Kidney (tissue), 13 donors: ENCODE measurements at regions not wholly inside any gene's neighbourhood (a gene's known extent, or its start where the extent isn't known, plus 50 kb on each side); places are given as distances from the start of the nearest gene placed in this dataset.

ENCODE experiments used
- DNase-seq, 5 donors: peaks; one replicate each; pipeline ENCODE4 v3.0.0-alpha.2; 2013 to 2020
- FAIRE-seq: peaks from 2 replicates; lab custom pipeline; 2012; peaks lifted over from hg19 to GRCh38; lab: Jason Lieb, UNC
- H3K27ac ChIP-seq, 2 donors: one replicate each; pipeline ENCODE4 v1.7.0; 2013; ENCODE audit warnings: low read depth in 2 of 2, low read length in 2 of 2, inconsistent platforms in 1 of 2
- H3K27me3 ChIP-seq: one replicate; pipeline ENCODE4 v1.7.1; 2013; ENCODE audit warnings: low read length, inconsistent platforms; ENCODE audit not compliant: control insufficient read depth, insufficient read depth
- H3K36me3 ChIP-seq, 3 donors: one replicate each; pipeline versions ENCODE4 v1.7.0 to v1.7.1; 2013; ENCODE audit warnings: low read length in 3 of 3, control low read depth in 1 of 3, inconsistent platforms in 1 of 3; ENCODE audit not compliant: insufficient read depth in 3 of 3, control insufficient read depth in 2 of 3
- H3K4me1 ChIP-seq, 3 donors: one replicate each; pipeline versions ENCODE4 v1.7.0 to v1.7.1; 2013; ENCODE audit warnings: low read length in 3 of 3, inconsistent platforms in 1 of 3, low read depth in 1 of 3; ENCODE audit not compliant: control insufficient read depth in 2 of 3, insufficient read depth in 2 of 3
- H3K4me3 ChIP-seq, 3 donors: one replicate each; pipeline versions ENCODE4 v1.7.0 to v1.8.1; 2013; ENCODE audit warnings: low read length in 3 of 3, control low read depth in 1 of 3, inconsistent platforms in 1 of 3
- H3K9ac ChIP-seq, 3 donors: one replicate each; pipeline versions ENCODE4 v1.7.0 to v1.7.1; 2013; ENCODE audit warnings: low read length in 3 of 3, control low read depth in 1 of 3, inconsistent platforms in 1 of 3
- H3K9me3 ChIP-seq, 3 donors: one replicate each; pipeline versions ENCODE4 v1.7.0 to v1.7.1; 2013; ENCODE audit warnings: low read length in 3 of 3, control low read depth in 1 of 3, inconsistent platforms in 1 of 3; ENCODE audit not compliant: control insufficient read depth in 2 of 3, insufficient read depth in 1 of 3
- CTCF ChIP-seq: IDR thresholded peaks from 3 replicates; pipeline ENCODE4 v1.5.1; 2012; ENCODE audit warnings: mild to moderate bottlenecking, moderate library complexity, borderline replicate concordance; ENCODE audit not compliant: insufficient read depth; ENCODE audit errors: extremely low read depth
- intact Hi-C: fragments of 100-400 bp; cut with DNase I; formaldehyde crosslinking; loops from one replicate; pipeline ENCODE4 v1.11.1; 2022
- donor health status: control.
- donor health status: control.
- donor health status: control.
- donor health status: control.
- donor health status: control.
- donor health status: DM: yes; HTN: yes; CAD: no.
- donor health status: Normal renal cell carcinoma (clear cell type).

- peaks cover 0 to 4% (median 0%) of the 10 kb centered on the region in 3 donors for H3K4me1 ChIP-seq
- intact Hi-C loops, result no loop called here
- TF ChIP-seq CTCF, result no peak
- no peaks in the 10 kb centered on the region for H3K9me3 ChIP-seq
- H3K27me3 ChIP-seq, result no peaks in the 10 kb centered on the region
- no peak overlapping the region for H3K27ac ChIP-seq
- no peaks in the 10 kb centered on the region for H3K36me3 ChIP-seq
- H3K9ac ChIP-seq, result no peak overlapping the region
- H3K4me3 ChIP-seq, result no peak overlapping the region
- DNase-seq (peak in 2 of 5 donors; percentile 4 to 50), FAIRE-seq (no peak)
Observed at GRCh38 chr13:31896427-31896826, 135.1 kb upstream of the FRY start.

- H3K9ac ChIP-seq, result no peak overlapping the region
- FAIRE-seq, result no peak
- no peak for TF ChIP-seq CTCF
- no peaks in the 10 kb centered on the region for H3K36me3 ChIP-seq
- no peaks in the 10 kb centered on the region for H3K9me3 ChIP-seq
- H3K4me1 ChIP-seq, result no peaks in the 10 kb centered on the region
- H3K4me3 ChIP-seq, result no peak overlapping the region
- H3K27ac ChIP-seq, result no peak overlapping the region
- H3K27me3 ChIP-seq, result no peaks in the 10 kb centered on the region
- DNase-seq, result no peak
- intact Hi-C loops, result no loop called here
Observed at GRCh38 chr13:31898378-31899071, 133.0 kb upstream of the FRY start.

- DNase-seq (no peak), FAIRE-seq (no peak)
- intact Hi-C loops, result no loop called here
Observed at GRCh38 chr13:31901985-31902384, 129.6 kb upstream of the FRY start.

More at GRCh38 chr13:31901985-31902384, 129.6 kb upstream of the FRY start:
- no peak overlapping the region for H3K9ac ChIP-seq
- no peaks in the 10 kb centered on the region for H3K27me3 ChIP-seq
- H3K27ac ChIP-seq, result no peak overlapping the region
- no peaks in the 10 kb centered on the region for H3K36me3 ChIP-seq
- H3K4me3 ChIP-seq, result no peak overlapping the region
- no peak for TF ChIP-seq CTCF
- no peaks in the 10 kb centered on the region for H3K4me1 ChIP-seq
- H3K9me3 ChIP-seq, result no peaks in the 10 kb centered on the region
